ENCODE measurements at regions not wholly inside any gene's neighbourhood (a gene's known extent, or its start where the extent isn't known, plus 50 kb on each side); places are given as distances from the start of the nearest gene placed in this dataset.

DNA sequence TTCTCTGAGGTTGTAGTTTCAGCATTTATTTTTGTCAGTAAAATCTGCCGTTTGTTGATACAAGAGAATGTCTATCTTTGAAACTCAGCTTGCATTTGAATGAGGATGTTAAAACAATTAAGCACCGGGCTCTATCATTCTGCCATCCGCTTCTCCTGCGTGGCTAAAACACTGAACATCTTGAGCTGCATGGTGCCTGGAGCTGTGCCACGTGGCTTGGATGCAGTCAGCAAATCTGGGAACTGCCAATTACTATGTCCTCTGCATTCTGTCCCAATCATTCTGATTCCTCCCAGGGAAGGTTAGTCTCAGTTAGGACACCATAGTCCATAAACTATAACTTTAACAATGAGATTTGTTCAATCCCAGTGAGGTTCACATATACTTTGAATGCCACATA, 598.4 kb downstream of the FBXO15 start:
- TF ChIP-seq POLR2AphosphoS5 (IDR thresholded peaks at IDR 0.05; ENCODE audit: low read length) = no peak
- TF ChIP-seq SP1 (IDR thresholded peaks at IDR 0.05; ENCODE audit: low read depth, low read length) = no peak
- no peak for TF ChIP-seq NFIC (IDR thresholded peaks at IDR 0.05; ENCODE audit: low read depth, low read length)
- TF ChIP-seq CEBPB (IDR thresholded peaks at IDR 0.05; ENCODE audit: borderline replicate concordance in 1 of 2, low read depth in 2 of 2, low read length in 2 of 2) = no peak
